ENCODE measurements at regions not wholly inside any gene's neighbourhood (a gene's known extent, or its start where the extent isn't known, plus 50 kb on each side); places are given as distances from the start of the nearest gene placed in this dataset.

DNA sequence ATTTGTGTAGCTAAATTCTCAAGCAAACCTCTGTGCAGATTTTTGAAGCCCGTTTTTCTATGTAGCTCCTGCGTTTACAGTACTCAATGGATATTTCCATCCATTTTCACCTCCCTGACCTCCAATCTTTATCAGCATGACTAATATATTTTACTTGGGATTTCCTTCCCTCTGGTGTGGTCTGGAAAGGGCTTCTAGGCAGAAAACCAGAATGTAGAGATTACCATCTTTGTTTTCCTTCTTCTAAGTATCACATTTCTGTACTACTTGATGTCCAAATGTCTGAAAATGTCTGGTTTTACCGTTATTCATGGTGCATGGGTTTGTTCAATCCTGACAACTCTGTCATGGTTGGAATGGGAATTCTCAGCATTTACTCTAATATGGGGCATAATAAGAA lies 907.6 kb upstream of the FLRT2 start:
- Mint-ChIP-seq H3K4me1 (ENCODE audit: insufficient read depth, unreplicated experiment) (no peaks in the 10 kb centered on the region), H3K36me3 (ENCODE audit: insufficient read depth, unreplicated experiment) (no peaks in the 10 kb centered on the region), H3K27ac (ENCODE audit: low read depth, unreplicated experiment) (no peak overlapping the region), H3K27me3 (ENCODE audit: insufficient read depth, unreplicated experiment) (no peaks in the 10 kb centered on the region), H3K4me3 (ENCODE audit: unreplicated experiment) (no peak overlapping the region), H3K9me3 (ENCODE audit: unreplicated experiment) (no peaks in the 10 kb centered on the region)
- BruUV-seq (replicated peaks) = no TSS peak
- ChIA-PET POLR2A (no interaction called here), CTCF (no interaction called here)
- no peak for TF ChIP-seq CTCF (IDR thresholded peaks at IDR 0.05; ENCODE audit: unreplicated experiment)
- intact Hi-C loops (cut with micrococcal nuclease) = no loop called here
- no peak for DNase-seq (ENCODE audit: unreplicated experiment)

DNA sequence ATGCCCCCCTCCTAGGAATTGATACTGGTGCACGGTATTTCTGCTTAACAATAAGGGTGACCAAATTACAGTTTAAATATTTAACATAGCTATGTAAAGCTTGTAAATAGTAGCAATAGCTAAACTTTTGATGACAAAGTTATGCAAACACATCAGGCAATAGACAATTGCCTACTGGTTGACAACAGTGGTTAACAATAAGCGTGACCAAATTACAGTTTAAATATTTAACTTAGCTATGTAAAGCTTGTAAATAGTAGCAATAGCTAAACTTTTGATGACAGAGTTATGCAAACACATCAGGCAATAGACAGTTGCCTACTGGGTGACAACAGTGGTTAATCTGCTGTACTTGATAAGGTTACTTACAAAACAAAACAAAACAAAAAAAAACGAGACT lies 886.5 kb upstream of the FLRT2 start:
- H3K4me1 Mint-ChIP-seq (ENCODE audit: insufficient read depth, unreplicated experiment) = peaks cover 5% of the 10 kb centered on the region
- no peak for TF ChIP-seq CTCF (IDR thresholded peaks at IDR 0.05; ENCODE audit: unreplicated experiment)
- H3K27me3 Mint-ChIP-seq (ENCODE audit: insufficient read depth, unreplicated experiment) = no peaks in the 10 kb centered on the region
- DNase-seq (ENCODE audit: unreplicated experiment) = no peak
- ChIA-PET POLR2A (interaction anchor here (0.6 to 0.7 kb wide), 2 partner anchors 13 to 15 kb away, joined by 3 read pairs; no protein-coding TSS in a partner anchor), CTCF (interaction anchor here (0.7 kb wide), 1 partner anchor 1181 kb away, joined by 3 read pairs; no protein-coding TSS in a partner anchor)
- H3K27ac Mint-ChIP-seq (ENCODE audit: low read depth, unreplicated experiment) = no peak overlapping the region
- intact Hi-C loops (cut with micrococcal nuclease) = no loop called here
- no peak overlapping the region for H3K4me3 Mint-ChIP-seq (ENCODE audit: unreplicated experiment)
- no peaks in the 10 kb centered on the region for H3K36me3 Mint-ChIP-seq (ENCODE audit: insufficient read depth, unreplicated experiment)
- H3K9me3 Mint-ChIP-seq (ENCODE audit: unreplicated experiment) = no peaks in the 10 kb centered on the region
- BruUV-seq (replicated peaks) = no TSS peak

DNA sequence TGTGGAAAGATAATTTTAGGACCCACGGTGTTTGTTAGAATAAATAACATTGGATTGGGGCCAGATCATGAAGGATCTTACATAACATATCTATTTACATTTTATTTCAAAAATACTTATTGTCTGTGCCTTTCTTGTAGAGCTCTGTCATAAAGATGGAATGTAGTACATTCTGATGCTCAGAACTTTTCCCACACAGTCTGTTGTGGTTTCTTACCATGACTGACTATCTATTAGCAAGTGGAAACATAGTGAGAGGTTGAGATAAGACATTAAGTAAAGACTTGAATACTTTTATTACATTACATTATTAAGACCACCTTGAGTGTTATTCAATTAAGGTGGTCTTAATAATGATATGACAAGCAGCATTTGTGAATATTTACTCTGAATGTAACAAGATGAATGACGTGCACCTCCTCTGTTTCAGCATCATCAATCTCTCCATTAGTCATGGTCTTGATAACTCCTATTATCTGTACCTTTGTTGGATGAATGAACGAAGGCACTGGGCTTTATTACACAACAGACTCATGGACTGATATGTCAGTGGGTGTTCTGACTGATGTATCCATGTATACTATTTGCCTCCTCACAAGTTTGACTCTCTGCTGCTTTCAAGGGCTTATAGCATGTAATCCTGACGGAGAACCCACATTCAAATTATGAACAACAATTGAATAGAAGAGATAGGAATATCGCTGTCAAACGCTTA lies 883.0 kb upstream of the FLRT2 start:
- H3K4me1 Mint-ChIP-seq (ENCODE audit: insufficient read depth, unreplicated experiment) = peaks cover 5% of the 10 kb centered on the region
- peaks cover 9% of the 10 kb centered on the region for H3K9me3 Mint-ChIP-seq (ENCODE audit: unreplicated experiment)
- no peak overlapping the region for H3K27ac Mint-ChIP-seq (ENCODE audit: low read depth, unreplicated experiment)
- BruUV-seq (replicated peaks) = no TSS peak
- no peaks in the 10 kb centered on the region for H3K36me3 Mint-ChIP-seq (ENCODE audit: insufficient read depth, unreplicated experiment)
- no peak for DNase-seq (ENCODE audit: unreplicated experiment)
- CTCF ChIA-PET = interaction anchor here (0.6 kb wide), 1 partner anchor 61 kb away, joined by 4 read pairs; no protein-coding TSS in a partner anchor
- no peak overlapping the region for H3K4me3 Mint-ChIP-seq (ENCODE audit: unreplicated experiment)
- no peaks in the 10 kb centered on the region for H3K27me3 Mint-ChIP-seq (ENCODE audit: insufficient read depth, unreplicated experiment)
- POLR2A ChIA-PET = no interaction called here
- intact Hi-C loops (cut with micrococcal nuclease) = no loop called here
- no peak for TF ChIP-seq CTCF (IDR thresholded peaks at IDR 0.05; ENCODE audit: unreplicated experiment)

- intact Hi-C loops (cut with micrococcal nuclease) = no loop called here
- no peak overlapping the region for H3K27ac Mint-ChIP-seq (ENCODE audit: low read depth, unreplicated experiment)
- no peaks in the 10 kb centered on the region for H3K27me3 Mint-ChIP-seq (ENCODE audit: insufficient read depth, unreplicated experiment)
- POLR2A ChIA-PET = no interaction called here
- TF ChIP-seq CTCF (IDR thresholded peaks at IDR 0.05; ENCODE audit: unreplicated experiment) = no peak
- no peaks in the 10 kb centered on the region for H3K36me3 Mint-ChIP-seq (ENCODE audit: insufficient read depth, unreplicated experiment)
- BruUV-seq (replicated peaks) = no TSS peak
- no peak for DNase-seq (ENCODE audit: unreplicated experiment)
- peaks cover 31% of the 10 kb centered on the region for H3K9me3 Mint-ChIP-seq (ENCODE audit: unreplicated experiment)
- H3K4me3 Mint-ChIP-seq (ENCODE audit: unreplicated experiment) = no peak overlapping the region
- H3K4me1 Mint-ChIP-seq (ENCODE audit: insufficient read depth, unreplicated experiment) = no peaks in the 10 kb centered on the region
- CTCF ChIA-PET = no interaction called here
These were observed 874.9 kb upstream of the FLRT2 start for GRCh38 chr14:84655014-84655413.
